ENCODE measurements at regions not wholly inside any gene's neighbourhood (a gene's known extent, or its start where the extent isn't known, plus 50 kb on each side); places are given as distances from the start of the nearest gene placed in this dataset.

DNA sequence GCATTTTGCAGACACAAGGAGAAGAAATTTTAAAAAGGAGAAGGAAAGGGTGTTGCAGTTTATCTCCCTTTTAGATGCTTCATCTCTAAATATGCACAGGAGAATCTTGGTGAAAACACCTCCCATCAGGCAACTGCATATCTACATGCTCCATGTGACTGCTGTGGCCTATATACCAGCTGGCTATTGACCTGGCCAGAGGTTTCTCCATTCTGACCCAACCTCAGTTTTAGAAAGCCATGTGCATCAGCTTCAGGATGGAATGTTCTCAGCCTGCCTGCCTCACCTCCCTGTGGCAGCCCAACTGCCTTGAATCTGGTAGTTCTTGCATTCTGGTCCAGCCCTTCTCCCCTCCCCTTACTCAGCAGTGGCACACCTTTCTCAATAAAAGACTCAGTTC lies 1958.8 kb upstream of the CELF4 start:
- TF ChIP-seq, protein P1, sequence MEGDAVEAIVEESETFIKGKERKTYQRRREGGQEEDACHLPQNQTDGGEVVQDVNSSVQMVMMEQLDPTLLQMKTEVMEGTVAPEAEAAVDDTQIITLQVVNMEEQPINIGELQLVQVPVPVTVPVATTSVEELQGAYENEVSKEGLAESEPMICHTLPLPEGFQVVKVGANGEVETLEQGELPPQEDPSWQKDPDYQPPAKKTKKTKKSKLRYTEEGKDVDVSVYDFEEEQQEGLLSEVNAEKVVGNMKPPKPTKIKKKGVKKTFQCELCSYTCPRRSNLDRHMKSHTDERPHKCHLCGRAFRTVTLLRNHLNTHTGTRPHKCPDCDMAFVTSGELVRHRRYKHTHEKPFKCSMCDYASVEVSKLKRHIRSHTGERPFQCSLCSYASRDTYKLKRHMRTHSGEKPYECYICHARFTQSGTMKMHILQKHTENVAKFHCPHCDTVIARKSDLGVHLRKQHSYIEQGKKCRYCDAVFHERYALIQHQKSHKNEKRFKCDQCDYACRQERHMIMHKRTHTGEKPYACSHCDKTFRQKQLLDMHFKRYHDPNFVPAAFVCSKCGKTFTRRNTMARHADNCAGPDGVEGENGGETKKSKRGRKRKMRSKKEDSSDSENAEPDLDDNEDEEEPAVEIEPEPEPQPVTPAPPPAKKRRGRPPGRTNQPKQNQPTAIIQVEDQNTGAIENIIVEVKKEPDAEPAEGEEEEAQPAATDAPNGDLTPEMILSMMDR (IDR thresholded peaks at IDR 0.05) = no peak
- TF ChIP-seq POLR2A (IDR thresholded peaks at IDR 0.05) = no peak
